ENCODE measurements at regions not wholly inside any gene's neighbourhood (a gene's known extent, or its start where the extent isn't known, plus 50 kb on each side); places are given as distances from the start of the nearest gene placed in this dataset.

DNA sequence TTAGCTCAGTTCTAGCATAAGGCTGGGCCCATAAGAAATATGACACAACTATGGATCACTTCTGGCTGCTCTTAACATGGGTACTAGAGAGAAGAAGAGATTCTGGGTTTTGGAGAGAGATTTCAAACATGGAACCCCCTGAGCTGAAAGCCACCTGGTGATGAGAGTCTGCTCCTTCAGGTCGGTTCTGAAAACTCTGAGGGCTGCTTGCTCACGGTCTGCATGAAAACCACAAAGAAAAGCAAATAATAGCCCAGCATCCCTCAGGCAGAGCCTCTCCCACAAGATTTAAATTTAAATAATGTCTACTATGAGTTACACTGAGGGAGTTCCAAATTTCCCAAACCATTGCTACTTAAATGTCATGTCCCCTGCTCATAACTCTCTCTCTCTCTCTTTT is 301.5 kb downstream of the BMP7 start:
- Histone ChIP-seq H3K4me3 (ENCODE audit: low read length) (no peak overlapping the region), H3K4me1 (ENCODE audit: insufficient read depth, low read length) (no peaks in the 10 kb centered on the region), H3K27me3 (ENCODE audit: insufficient read depth, low read length) (no peaks in the 10 kb centered on the region), H3K9me3 (ENCODE audit: low read depth, low read length) (no peaks in the 10 kb centered on the region)

DNA sequence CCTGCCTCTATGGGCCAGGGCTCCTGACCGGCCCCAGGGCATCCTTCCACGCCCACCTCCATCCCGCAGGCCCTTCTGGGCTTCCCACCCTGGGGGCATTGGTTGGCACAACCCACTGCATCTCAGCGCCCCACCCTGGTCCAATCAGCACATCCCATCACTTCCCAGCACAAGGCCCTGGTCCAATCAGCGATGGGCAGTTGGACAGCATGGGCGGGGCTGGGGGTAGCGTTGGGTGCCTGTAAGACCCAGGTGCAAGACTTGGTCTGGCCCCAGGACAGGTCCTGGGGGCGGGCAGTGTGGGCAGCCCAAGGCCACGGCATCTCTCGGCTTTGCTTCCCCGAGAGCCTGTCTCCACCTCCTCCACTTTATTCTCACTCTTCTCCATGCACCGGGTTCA is 298.5 kb downstream of the BMP7 start:
- H3K4me3 ChIP-seq (ENCODE audit: low read length), result no peak overlapping the region
- no peaks in the 10 kb centered on the region for H3K27me3 ChIP-seq (ENCODE audit: insufficient read depth, low read length)
- no peaks in the 10 kb centered on the region for H3K9me3 ChIP-seq (ENCODE audit: low read depth, low read length)
- H3K4me1 ChIP-seq (ENCODE audit: insufficient read depth, low read length), result no peaks in the 10 kb centered on the region

DNA sequence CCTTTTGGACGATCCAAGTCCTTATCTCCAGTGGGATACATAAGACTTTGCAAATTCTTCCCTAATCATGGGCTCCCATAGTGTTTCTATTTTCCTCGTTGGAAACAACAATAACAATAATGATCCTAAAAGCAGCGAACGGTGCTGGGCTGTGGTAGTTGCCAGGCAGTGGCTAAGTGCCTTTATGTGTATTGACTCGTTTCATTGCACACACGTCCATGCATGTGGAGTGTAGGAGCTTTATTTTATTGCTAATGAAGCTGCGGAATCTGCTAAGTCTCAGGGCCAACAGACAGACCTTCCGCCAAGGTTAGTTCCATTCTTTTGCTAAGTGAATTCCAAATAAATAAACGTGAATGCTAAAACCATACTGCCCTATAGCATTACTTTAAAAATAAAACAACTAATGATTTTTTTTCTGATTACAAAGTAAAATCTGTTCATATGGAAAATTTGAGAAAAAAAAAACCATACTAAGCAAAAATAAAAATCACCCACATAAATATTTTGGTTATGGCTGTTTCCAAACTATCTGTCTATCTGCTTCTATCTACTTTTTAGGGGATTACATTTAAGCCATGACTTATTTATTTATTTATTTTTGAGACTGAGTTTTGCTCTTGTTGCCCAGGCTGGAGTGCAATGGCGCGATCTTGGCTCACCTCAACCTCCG is 297.9 kb downstream of the BMP7 start:
- Histone ChIP-seq H3K4me1 (ENCODE audit: insufficient read depth, low read length) (no peaks in the 10 kb centered on the region), H3K27me3 (ENCODE audit: insufficient read depth, low read length) (peaks cover 3% of the 10 kb centered on the region), H3K4me3 (ENCODE audit: low read length) (no peak overlapping the region), H3K9me3 (ENCODE audit: low read depth, low read length) (no peaks in the 10 kb centered on the region)

DNA sequence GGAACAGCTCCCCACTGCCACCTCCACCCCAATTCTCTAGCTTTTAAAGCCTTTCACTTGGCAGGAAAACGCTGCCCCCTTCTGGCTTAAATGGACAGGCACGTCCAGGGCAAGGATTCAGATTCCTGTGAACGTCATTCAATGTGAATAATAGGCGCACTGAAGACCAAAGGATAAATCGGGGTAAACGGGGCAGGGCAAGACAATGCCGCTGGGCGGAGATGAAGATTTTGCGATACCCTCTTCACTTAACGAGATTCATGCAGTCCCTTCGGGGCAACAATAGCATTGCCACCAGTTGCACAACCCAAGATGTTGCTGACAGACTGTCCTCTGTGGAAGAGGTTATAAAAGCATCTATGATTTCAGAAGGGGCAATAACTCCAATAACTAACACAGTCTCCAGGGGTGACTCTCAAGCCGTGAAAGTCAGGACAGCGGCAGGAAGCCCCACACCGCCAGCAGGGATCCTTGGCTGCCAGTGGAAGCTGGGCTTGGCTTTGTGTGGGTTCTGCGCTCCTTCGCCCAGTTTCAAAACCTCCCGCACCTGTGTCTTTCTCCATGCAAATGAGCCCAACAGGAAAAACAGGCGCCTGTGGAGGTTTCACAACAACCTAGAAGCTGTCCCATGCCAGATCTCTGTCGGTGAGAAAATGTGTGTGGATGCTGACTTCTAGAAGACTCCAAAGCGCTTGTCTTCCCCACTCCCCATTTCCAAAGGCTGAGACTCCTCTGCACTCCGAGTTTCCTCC is 291.8 kb downstream of the BMP7 start:
- Histone ChIP-seq H3K27me3 (ENCODE audit: insufficient read depth, low read length) (peaks cover 19% of the 10 kb centered on the region), H3K9me3 (ENCODE audit: low read depth, low read length) (no peaks in the 10 kb centered on the region), H3K4me3 (ENCODE audit: low read length) (no peak overlapping the region), H3K4me1 (ENCODE audit: insufficient read depth, low read length) (no peaks in the 10 kb centered on the region)

DNA sequence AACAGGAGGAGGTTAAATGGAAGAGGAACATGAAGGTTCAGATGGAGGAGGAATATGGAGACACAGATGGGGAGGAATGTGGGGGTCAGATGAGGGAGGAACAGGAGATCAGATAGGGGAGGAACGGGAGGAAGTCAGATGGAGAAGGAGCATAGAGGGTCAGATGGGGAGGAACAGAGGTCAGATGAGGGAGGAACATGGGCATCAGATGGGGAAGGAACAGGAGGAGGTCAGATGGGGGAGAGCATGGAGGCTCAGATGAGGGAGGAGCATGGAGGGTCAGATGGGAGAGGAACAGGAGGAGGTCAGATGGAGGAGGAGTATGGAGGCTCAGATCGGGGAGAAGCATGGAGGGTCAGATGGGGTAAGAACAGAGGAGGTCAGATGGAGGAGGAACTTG is 290.6 kb downstream of the BMP7 start:
- H3K4me3 ChIP-seq (ENCODE audit: low read length), result no peak overlapping the region
- no peaks in the 10 kb centered on the region for H3K9me3 ChIP-seq (ENCODE audit: low read depth, low read length)
- H3K4me1 ChIP-seq (ENCODE audit: insufficient read depth, low read length), result no peaks in the 10 kb centered on the region
- H3K27me3 ChIP-seq (ENCODE audit: insufficient read depth, low read length), result peaks cover 19% of the 10 kb centered on the region

DNA sequence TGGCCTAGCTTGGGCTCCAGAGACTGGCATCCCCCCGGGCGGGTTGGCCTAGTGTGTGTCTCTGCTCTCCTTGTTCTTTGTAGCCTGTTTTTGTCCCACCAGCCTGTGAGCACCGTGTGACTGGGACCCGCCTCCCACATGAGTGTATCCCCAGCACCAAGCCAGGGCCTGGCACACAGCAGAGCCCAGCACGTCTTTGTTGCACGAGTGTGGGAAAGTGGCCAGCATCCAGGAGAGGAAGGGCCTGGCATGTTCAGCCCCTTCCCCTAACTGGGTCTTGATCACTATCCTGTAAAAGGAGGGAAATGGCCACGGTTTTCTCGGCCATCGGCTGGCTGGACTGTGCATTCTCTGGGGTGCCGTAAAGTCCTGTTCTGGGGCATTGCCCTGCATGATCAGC is 290.1 kb downstream of the BMP7 start:
- Histone ChIP-seq H3K4me1 (ENCODE audit: insufficient read depth, low read length) (no peaks in the 10 kb centered on the region), H3K9me3 (ENCODE audit: low read depth, low read length) (no peaks in the 10 kb centered on the region), H3K27me3 (ENCODE audit: insufficient read depth, low read length) (peaks cover 19% of the 10 kb centered on the region), H3K4me3 (ENCODE audit: low read length) (no peak overlapping the region)

DNA sequence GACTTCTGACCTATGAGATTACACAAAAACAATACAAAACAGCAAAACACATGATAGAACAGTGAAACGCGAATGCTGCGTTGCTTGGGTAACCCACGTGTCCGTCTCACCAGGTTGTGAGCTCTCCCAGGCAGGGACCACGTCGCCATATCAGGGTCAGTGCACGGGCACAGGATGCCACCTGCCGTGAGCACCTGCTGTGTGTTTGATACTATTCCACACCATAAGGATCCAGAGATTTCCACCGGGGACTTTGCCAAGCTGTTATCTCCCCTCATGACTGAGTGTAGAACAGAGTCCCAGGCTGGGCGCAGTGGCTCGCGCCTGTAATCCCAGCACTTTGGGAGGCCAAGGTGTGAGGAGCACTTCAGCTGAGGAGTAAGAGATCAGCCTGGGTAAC is 288.0 kb downstream of the BMP7 start:
- Histone ChIP-seq H3K4me3 (ENCODE audit: low read length) (no peak overlapping the region), H3K4me1 (ENCODE audit: insufficient read depth, low read length) (no peaks in the 10 kb centered on the region), H3K9me3 (ENCODE audit: low read depth, low read length) (no peaks in the 10 kb centered on the region), H3K27me3 (ENCODE audit: insufficient read depth, low read length) (peaks cover 16% of the 10 kb centered on the region)

DNA sequence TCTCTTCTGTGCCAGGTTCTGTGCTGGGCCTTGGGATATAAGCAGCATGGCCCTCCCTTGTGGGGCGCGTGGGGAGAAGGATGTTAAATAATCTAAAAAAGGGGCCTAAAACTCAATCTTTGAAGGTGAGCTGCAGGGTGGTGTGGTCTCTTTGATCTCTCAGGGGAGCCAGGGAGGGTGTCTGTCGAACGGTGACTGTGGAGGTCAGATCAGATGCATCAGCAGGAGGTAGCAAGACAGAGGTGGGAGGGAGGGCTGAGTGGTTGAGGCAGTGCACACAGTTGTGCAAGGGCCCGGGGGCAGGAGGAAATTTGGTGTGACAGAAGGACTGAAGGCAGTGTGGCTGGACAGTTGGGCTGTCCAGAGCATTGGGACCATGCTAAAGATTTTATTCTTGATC is 287.3 kb downstream of the BMP7 start:
- no peaks in the 10 kb centered on the region for H3K4me1 ChIP-seq (ENCODE audit: insufficient read depth, low read length)
- H3K27me3 ChIP-seq (ENCODE audit: insufficient read depth, low read length), result peaks cover 12% of the 10 kb centered on the region
- no peaks in the 10 kb centered on the region for H3K9me3 ChIP-seq (ENCODE audit: low read depth, low read length)
- no peak overlapping the region for H3K4me3 ChIP-seq (ENCODE audit: low read length)

DNA sequence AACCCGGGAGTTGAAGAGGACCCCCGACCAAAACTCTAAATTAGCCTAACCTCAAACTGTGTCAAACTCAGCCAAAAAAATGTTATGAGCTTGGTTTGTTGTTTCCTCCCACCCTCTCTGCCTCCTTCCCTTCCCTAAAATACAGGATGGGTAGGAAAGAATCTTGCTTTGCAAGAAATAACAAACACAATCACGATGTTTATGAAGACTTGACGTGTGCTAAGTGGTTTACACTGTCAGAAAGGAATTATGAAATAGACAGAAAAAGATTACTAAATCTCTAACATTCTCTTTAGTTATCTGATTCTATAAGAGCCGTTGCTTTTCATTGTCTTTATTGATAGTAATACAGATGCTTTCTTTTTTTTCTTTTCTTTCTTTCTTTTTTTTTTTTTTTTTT is 285.1 kb downstream of the BMP7 start:
- Histone ChIP-seq H3K4me1 (ENCODE audit: insufficient read depth, low read length) (no peaks in the 10 kb centered on the region), H3K9me3 (ENCODE audit: low read depth, low read length) (no peaks in the 10 kb centered on the region), H3K27me3 (ENCODE audit: insufficient read depth, low read length) (no peaks in the 10 kb centered on the region), H3K4me3 (ENCODE audit: low read length) (no peak overlapping the region)

DNA sequence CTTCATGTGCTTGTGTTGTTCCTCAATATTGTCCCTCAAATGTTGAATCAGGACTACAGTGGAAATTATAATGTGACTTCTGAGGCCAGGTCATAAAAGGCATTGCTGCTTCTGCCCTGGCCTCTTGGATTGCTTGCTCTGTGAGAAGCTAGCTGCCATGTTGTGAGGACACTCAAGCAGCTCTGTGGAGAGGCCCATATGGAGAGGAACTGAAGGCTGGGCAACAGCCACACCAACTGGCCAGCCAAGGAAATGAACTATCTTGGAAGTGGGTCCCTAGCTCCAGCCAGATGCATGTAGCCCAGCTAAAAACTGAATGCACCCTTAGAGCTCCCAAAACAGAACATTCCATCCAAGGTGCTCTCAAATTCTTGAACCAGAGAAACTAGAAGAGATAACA is 282.6 kb downstream of the BMP7 start:
- no peaks in the 10 kb centered on the region for H3K4me1 ChIP-seq (ENCODE audit: insufficient read depth, low read length)
- H3K4me3 ChIP-seq (ENCODE audit: low read length), result no peak overlapping the region
- H3K9me3 ChIP-seq (ENCODE audit: low read depth, low read length), result no peaks in the 10 kb centered on the region
- H3K27me3 ChIP-seq (ENCODE audit: insufficient read depth, low read length), result no peaks in the 10 kb centered on the region

DNA sequence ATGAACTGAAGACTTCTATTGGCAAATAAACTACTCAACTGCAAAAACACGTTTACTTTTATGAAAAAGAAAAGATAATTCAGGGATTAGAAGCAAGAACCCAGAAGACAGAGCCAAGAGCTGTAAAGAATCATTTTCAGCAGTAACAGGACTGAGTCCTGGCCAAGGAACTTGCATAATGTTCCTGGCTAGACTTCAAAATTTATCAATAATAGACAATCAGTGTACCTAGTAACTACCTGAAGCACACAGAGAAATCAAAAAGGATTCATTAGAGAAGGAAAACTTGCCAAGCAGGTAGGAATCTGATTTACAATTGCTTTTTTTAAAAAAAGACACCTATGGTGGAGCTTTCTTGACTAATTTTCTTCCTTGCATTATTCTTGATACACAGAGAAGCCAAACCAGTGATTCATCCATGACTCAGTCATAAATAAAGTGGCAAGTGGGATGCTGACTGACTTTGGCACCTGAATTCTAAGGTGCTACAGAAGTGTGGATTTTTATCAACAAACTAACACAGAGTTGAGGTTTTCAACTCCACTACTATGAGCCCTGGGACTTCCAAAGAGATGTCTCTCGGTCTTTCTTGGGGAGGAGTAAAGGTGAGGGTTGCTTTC is 281.3 kb downstream of the BMP7 start:
- Histone ChIP-seq H3K9me3 (ENCODE audit: low read depth, low read length) (no peaks in the 10 kb centered on the region), H3K4me3 (ENCODE audit: low read length) (no peak overlapping the region), H3K4me1 (ENCODE audit: insufficient read depth, low read length) (no peaks in the 10 kb centered on the region), H3K27me3 (ENCODE audit: insufficient read depth, low read length) (no peaks in the 10 kb centered on the region)

DNA sequence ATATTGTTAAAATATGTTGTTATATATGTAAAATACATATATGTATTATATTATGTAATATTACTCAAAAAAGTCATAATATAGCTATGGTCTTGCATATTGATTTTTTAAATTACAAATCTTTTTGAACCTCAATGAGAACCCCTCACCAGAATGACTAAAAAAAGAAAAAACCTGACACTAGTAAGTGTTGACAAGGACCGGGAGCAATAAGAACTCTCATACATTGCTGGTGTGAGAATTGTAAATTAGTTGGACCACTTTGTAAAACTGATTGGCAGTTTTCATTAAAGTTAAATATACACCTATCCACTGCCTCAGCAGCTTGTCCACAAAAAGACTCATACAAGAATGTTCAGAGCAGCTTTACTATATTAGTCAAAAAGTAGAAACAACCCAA is 280.0 kb downstream of the BMP7 start:
- H3K9me3 ChIP-seq (ENCODE audit: low read depth, low read length), result no peaks in the 10 kb centered on the region
- no peak overlapping the region for H3K4me3 ChIP-seq (ENCODE audit: low read length)
- H3K27me3 ChIP-seq (ENCODE audit: insufficient read depth, low read length), result no peaks in the 10 kb centered on the region
- no peaks in the 10 kb centered on the region for H3K4me1 ChIP-seq (ENCODE audit: insufficient read depth, low read length)

DNA sequence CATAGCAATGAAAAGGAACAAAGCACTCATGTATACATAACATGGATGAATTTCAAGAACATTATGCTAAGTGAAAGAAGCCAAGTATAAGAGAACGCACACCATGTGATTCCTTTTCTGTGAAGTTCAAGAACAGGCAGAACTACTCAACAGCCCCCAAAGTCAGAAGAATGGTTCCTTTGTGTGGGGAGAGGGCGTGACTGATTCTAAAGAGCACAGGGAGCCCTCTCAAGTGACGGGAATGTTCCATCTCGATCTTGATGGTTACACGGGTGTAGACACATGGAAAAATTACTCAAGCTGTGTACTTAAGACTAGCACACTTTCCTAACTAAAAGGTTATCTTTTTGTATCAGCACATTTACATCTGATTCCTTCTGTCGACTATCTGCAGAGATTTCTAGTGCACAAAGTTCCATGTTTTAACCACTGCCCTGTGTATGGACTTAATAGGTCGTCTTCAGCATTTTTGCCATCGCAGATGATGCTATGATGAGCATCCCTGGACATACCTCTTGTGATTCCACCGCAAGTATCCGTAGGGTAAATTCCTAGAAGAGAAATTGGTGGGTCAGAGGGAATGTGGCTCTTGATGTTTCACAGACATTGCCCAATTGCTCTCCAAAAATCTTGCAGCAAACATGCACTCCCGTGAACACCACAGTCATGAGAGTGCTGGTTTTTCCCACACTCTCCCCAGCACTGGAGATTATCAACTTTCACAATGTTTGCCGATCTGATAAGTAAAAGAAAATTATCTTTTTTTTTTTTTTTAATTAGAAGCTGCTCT is 279.3 kb downstream of the BMP7 start:
- Histone ChIP-seq H3K4me1 (ENCODE audit: insufficient read depth, low read length) (no peaks in the 10 kb centered on the region), H3K9me3 (ENCODE audit: low read depth, low read length) (no peaks in the 10 kb centered on the region), H3K4me3 (ENCODE audit: low read length) (no peak overlapping the region), H3K27me3 (ENCODE audit: insufficient read depth, low read length) (no peaks in the 10 kb centered on the region)

DNA sequence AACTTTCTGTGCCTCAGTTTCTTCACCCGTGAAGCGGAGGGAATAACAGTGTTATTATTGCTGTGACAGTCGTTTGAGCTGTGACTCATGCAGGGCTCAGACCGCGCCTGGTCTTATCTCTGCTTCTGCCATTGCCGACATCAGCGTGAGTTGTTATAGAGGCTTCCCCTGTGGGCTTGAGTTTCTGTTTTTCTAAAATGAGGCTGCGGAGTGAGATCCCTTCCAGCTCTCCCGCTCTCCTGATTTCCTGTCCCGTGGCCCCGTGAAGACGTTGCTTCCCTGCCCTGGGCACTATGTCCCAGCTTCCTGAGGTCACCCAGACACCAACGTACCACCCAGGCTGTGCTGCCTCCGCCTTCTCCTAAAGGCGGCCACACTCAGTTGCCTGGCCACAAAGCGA is 278.5 kb downstream of the BMP7 start:
- Histone ChIP-seq H3K4me1 (ENCODE audit: insufficient read depth, low read length) (no peaks in the 10 kb centered on the region), H3K27me3 (ENCODE audit: insufficient read depth, low read length) (no peaks in the 10 kb centered on the region), H3K9me3 (ENCODE audit: low read depth, low read length) (no peaks in the 10 kb centered on the region), H3K4me3 (ENCODE audit: low read length) (no peak overlapping the region)

DNA sequence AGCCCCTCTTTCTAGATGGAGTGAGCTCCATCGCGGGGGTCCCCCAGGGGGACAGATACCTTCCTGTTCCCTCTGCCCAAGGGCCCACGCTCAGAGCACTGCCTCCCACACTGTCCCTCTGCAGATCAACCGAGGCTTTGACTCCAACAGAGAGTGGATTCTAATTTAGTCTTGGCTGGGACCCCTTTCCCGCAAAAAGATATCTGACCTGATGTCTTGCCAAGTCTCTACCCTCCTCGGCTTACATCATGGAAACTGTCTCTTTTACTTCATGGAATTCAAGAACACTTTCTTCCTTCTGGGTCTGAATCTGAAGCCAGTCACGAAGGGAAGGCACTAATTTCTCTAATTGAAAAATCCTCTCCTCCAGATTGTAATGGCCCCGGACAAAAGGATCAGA is 278.0 kb downstream of the BMP7 start:
- no peaks in the 10 kb centered on the region for H3K4me1 ChIP-seq (ENCODE audit: insufficient read depth, low read length)
- no peak overlapping the region for H3K4me3 ChIP-seq (ENCODE audit: low read length)
- H3K27me3 ChIP-seq (ENCODE audit: insufficient read depth, low read length), result no peaks in the 10 kb centered on the region
- no peaks in the 10 kb centered on the region for H3K9me3 ChIP-seq (ENCODE audit: low read depth, low read length)

All from mononuclear cell (primary cell).